ENCODE measurements at regions not wholly inside any gene's neighbourhood (a gene's known extent, or its start where the extent isn't known, plus 50 kb on each side); places are given as distances from the start of the nearest gene placed in this dataset.

- H3K4me1 Mint-ChIP-seq, result no peaks in the 10 kb centered on the region
- H3K4me3 Mint-ChIP-seq, result no peak overlapping the region
- H3K36me3 Mint-ChIP-seq (ENCODE audit: low read depth), result no peaks in the 10 kb centered on the region
These were observed 152.8 kb upstream of the GSC start for GRCh38 chr14:94922595-94923239.

More at GRCh38 chr14:94922595-94923239, 152.8 kb upstream of the GSC start:
- Histone ChIP-seq H4K20me1 (replicated peaks; ENCODE audit: insufficient read depth) (no peaks in the 10 kb centered on the region), H3K79me2 (replicated peaks; ENCODE audit: insufficient read depth) (no peaks in the 10 kb centered on the region), H3K4me3 (no peak overlapping the region), H3K4me2 (no peak overlapping the region), H3K4me1 (ENCODE audit: insufficient read depth) (no peaks in the 10 kb centered on the region), H3K9me2 (ENCODE audit: insufficient read depth) (no peaks in the 10 kb centered on the region), H2AFZ (no peak overlapping the region), H3F3A (replicated peaks; ENCODE audit: low read depth) (no peaks in the 10 kb centered on the region), H3K27me3 (ENCODE audit: insufficient read depth) (no peaks in the 10 kb centered on the region), H3K36me3 (ENCODE audit: insufficient read depth) (no peaks in the 10 kb centered on the region), H3K27ac (ENCODE audit: low read depth) (no peak overlapping the region)
- no peak for ATAC-seq
- no peak for DNase-seq (ENCODE audit: low spot score)
- no peak overlapping the region for H3K27ac Mint-ChIP-seq
- no peaks in the 10 kb centered on the region for H3K9me3 Mint-ChIP-seq
- H3K27me3 Mint-ChIP-seq (ENCODE audit: insufficient read depth, low read depth, poor library complexity), result peaks cover 2% of the 10 kb centered on the region
- TF ChIP-seq JUNB (IDR thresholded peaks at IDR 0.05; ENCODE audit: unreplicated experiment), result no peak
- no peak for TF ChIP-seq NANOG (IDR thresholded peaks at IDR 0.05; ENCODE audit: borderline replicate concordance)
- no peak for TF ChIP-seq ZNF462 (CRISPR knock-in tag; IDR thresholded peaks at IDR 0.05)
- no peak for TF ChIP-seq EZH2phosphoT487 (IDR thresholded peaks at IDR 0.05; ENCODE audit: unreplicated experiment)
- TF ChIP-seq REST (IDR thresholded peaks at IDR 0.05; ENCODE audit: unreplicated experiment), result no peak
- no peak for TF ChIP-seq ZNF114 (CRISPR knock-in tag; IDR thresholded peaks at IDR 0.05)
- TF ChIP-seq CREB1 (CRISPR knock-in tag; IDR thresholded peaks at IDR 0.05; ENCODE audit: low read depth), result no peak
- TF ChIP-seq POLR2AphosphoS5 (IDR thresholded peaks at IDR 0.05; ENCODE audit: low read depth), result no peak
- no peak for TF ChIP-seq CTCF (conservative IDR thresholded peaks at IDR 0.05; ENCODE audit: low read depth in 2 of 2)
- TF ChIP-seq ZNF331 (CRISPR knock-in tag; IDR thresholded peaks at IDR 0.05; ENCODE audit: low read depth), result no peak
- no peak for TF ChIP-seq EZH2 (IDR thresholded peaks at IDR 0.05; ENCODE audit: low read depth, unreplicated experiment)
- no peak for TF ChIP-seq STAT1 (IDR thresholded peaks at IDR 0.05; ENCODE audit: unreplicated experiment)
